ENCODE measurements at regions not wholly inside any gene's neighbourhood (a gene's known extent, or its start where the extent isn't known, plus 50 kb on each side); places are given as distances from the start of the nearest gene placed in this dataset.

GRCh38 chr1:238562341-238562740 lies 671.6 kb upstream of the ZP4 start:
- TF ChIP-seq CTCF (IDR thresholded peaks at IDR 0.05; ENCODE audit: insufficient read depth, low read length, poor library complexity, severe bottlenecking) (no peak), EZH2phosphoT487 (conservative IDR thresholded peaks at IDR 0.05; ENCODE audit: low read length) (no peak)
